Activated CD4-positive, alpha-beta T cell treated with anti-CD3 and anti-CD28 coated beads, Interleukin-2, Interleukin-4, amounts not matched to agents 100 ng/mL and 50 ng/mL, durations not matched to agents 16 hours and 8 hours (primary cell): ENCODE measurements at regions not wholly inside any gene's neighbourhood (a gene's known extent, or its start where the extent isn't known, plus 50 kb on each side); places are given as distances from the start of the nearest gene placed in this dataset.

Experiments used
- DNase-seq: peaks from one replicate; pipeline ENCODE4 v3.0.0-alpha.2; 2020; ENCODE audit warnings: low spot score

DNA sequence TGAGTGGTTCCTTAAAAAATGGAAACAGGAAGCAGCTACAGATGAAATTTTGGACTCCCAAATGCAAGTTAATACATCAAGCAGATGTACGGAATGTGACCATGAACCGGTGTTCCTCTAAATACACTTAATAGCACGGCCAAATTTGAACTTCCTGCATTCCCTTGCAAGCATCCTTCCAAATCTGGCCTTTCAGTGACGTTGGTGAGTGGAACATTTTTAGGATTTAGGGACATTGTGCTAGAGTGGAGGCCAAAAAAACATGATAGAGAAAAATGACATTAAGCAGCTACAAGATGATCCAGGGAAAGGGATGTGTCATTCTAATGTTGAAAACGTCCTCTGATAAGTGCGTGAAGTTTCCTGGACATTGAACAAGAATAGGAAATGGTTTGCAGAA lies 62.1 kb downstream of the CTAGE1 start:
- no peak for DNase-seq

DNA sequence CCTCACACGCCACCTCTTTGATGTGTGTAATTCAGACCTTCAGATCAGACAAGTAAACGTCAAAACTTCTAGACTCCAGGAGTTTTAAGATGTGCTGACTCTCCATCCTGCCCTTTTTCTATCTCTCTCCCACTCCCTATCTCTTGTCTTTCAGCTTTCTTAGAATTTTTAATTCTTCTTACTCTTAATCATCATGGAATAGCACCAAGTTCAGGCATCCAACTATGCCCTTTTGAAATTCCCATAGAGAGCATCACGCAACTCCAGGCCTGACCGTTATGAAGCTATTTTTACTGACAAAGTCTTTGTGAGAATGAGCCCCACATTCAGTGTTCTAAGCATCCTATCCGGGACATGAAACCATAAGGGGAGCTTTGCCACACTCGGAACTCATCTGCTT lies 62.6 kb downstream of the CTAGE1 start:
- no peak for DNase-seq

DNA sequence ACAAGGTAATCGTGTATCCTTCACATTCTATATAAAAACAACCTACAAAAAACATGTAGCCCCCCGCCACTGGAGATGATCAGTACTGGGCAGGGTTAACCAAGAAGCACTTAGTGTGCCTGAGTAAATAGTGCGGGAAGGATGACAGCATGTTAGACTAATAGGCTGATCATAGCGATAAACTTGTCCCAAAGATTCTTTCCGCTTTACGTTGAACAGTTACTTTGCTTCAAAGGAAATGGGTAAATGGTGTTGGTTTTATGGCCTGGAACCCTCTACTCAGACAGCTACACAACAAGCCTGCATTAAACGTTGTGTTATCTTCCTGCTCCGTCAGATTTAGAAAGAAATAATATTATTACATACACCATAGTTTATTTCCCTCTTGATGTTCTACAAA lies 67.7 kb downstream of the CTAGE1 start:
- no peak for DNase-seq

DNA sequence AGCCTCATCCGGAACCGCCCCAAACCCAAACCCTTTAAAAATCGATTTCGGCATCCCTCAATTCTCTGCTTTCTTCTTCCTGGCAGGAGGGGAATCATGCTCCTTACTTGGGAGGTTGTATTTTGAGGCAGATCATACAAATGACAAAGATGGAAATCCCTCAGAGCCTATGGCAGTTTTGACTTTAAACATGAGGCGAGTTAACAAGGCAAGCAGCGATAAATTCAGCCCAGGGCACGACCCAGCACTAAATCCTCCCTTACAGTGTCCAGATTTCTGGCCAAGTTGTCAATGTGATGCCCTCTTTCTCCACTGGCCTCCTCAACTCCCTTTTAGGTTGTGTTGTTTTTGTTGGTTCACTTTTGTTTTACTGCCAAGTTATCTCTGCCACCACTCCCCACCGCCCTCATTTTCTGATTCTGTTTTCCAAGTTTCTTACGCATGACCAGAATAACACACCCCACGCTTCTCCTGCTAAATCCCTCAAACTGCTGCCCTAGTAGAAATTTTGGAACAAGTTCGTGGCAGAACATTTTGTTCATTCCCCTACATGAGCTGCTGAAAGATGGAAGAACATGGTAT lies 68.3 kb downstream of the CTAGE1 start:
- no peak for DNase-seq

DNA sequence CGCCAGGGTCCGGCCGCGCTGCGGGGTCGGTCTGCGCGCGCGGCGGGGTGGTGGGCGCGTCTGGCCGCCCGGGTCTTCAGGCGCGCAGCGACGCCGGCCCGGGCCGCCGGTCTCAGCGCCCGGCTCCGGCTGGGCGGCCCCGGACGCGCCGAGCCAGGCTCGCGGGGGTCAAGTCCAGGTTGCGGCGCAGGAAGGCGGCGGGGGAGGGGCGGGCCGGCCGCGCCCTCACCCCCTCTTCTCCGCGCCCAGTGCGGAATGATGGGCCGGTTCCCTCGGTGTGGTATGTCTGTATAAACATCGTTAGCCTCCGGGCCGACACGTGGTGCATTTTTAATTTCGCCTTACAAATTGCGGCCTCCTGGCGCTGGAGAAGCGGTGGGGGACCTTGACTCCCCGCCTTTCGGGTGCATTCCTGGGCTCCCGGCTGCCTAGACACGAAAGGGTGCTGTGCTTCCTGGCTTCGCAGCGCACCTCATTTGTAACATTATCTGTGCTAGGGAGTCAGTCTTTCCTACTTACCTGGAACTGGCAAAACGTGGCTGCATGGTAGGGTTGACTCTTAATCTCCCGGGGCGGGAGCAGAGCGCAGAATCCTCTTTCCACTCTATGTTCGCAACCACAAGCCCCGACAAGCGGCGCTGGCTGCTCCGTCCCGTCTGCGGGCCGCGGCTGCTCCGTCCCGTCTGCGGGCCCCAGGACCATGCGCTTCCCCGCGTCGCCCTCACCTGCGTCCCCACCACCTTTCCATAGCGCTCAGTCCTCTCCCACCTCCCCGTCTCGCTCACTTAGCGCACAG lies 69.0 kb downstream of the CTAGE1 start:
- no peak for DNase-seq

DNA sequence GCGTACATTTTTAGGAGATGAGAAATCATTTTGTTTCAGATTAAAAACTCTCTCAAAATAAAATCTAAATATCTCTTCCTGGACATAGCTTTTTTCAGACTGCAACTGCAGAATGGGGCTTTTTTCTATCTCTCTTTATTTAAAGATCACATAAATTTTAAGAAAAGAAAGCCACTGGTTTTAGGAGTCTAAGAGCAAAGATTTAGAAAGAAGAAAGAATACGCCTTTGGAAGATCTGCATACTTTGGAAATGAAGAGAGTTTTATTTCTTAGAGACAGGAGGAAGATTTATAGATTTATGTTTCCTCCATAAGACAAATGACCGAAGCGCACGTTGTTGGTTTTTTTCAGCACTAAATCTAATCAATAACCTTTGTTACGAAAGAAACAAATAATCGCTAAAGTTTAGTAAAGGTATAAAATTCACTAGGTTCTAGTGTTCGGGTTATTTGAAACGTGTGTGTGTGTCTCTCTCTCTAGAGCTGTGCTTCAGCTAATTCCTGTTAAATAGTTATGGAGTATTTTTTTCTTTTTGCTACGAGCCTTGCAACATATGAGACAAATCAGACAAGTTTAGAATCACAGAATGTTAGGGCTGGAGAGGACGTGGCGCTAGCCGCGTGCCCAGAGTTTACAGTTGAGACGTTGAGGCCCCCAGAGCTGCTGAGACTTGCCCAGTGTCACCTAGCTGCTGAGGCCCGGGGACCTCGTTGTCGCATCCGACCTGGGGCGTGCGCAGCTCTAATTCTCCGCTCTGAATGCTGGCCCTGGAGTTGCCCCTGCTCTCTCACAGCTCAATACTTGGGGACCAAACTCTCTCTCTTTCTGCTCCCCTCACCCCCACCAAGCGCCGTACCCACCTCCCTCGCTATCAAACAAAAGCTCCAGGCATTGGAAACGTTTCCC lies 69.9 kb downstream of the CTAGE1 start:
- DNase-seq = no peak

DNA sequence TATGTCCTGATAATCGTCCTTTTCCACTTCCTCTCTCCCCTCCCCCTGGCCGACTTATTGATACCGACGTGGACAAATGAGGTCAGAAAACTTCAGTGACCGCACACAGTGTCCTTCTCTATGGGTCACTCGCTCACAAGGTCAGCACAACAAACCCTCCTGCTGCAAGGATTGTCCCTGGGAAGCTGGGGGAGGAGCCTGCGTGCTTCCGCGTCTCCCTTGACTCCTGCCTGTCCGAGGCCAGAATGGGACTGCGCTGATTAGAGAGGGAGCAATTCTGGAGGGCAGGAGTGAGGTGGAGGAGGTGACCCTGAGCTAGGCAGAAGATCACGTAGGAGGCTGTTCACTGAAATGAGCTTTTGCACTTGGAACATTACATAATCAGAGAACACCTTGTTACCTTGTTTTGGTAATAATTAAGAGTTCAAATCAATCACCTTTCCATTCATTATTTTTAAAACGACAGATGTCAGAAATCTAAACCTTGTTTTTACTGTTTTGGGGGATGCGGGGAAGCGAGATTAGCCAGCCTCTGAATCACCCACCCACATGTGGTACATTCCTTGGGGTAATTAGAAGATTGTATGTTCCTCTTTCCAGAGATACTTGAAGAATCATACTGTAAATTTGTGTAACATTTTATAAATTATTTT lies 70.6 kb downstream of the CTAGE1 start:
- no peak for DNase-seq

DNA sequence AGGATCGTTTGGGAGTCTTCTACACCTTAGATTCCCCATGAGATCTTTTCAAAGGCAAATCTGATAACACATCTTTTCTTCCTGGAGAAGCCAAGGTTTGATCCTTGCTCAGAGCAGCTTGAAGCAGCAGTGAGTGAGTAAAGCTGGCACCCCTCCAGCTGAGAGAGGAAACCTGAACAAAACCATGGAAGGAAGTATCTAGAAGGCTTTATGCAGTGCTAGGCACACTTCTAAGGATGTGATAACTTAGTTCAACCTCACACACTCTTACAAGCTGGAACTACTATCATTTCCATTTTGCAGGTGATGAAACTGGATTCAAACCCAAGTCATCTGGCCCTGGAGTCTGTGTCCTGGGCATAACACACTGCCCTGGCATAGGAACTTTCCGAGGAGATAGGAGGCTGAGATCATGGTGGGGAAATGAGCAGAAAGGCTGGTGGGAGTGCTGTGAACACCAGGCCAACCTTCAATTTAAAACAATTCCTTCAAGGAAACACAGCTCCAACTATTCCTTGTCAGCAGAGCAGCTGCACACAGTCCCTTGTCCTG lies 71.2 kb downstream of the CTAGE1 start:
- no peak for DNase-seq

DNA sequence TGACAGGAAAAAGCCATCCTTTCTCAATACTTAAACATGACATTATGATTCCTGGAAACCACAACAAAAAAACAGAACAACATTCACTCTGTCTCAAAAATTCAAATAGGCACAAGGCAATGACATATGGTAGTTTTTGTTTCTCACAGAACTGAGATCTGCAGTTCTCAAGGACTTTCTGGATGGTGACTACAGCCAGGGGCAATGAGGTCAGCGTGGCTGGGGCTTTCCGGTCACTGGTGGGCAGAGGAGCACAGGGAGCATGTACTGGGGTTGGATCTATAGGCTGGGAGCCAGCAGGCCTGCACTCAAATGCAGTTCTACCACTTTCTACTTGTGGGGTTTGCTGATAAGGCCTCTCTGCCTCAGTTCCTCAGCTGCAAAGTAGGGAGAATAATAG lies 72.0 kb downstream of the CTAGE1 start:
- no peak for DNase-seq

DNA sequence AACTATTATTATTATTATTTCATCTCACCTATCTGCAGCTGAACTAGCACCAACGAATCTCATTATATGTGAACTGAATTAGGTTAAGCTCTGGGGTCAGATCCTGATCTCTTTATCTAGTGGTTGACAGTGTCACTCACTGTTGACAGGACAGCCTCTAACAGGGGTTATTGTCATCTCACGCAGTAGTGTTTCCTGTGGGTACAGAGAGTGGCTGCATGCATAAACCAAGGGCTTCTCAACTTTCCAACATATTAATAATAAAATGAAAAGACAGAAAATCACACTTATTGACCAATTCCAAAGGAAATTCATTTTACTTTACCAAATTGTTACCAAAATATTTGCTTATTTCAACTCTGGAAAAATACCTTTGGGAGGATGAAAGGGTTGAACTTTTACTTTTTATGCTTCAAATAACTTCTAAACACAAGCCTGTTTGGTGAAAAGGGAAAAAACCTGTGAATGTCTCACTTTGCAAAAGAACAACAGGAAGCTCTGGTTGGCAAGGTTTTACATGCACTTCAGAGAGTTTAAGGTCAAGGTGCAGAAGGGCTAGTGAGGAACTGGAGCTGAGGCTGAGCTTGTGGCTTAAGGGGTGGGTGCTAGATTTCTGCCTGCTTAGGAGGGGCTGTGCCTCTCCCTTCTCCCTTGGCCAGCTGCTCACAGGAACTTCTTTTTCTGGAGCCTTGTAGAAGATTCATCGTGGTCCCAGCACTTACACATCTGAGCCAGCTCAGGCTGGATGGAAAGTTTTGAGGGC lies 72.6 kb downstream of the CTAGE1 start:
- no peak for DNase-seq

DNA sequence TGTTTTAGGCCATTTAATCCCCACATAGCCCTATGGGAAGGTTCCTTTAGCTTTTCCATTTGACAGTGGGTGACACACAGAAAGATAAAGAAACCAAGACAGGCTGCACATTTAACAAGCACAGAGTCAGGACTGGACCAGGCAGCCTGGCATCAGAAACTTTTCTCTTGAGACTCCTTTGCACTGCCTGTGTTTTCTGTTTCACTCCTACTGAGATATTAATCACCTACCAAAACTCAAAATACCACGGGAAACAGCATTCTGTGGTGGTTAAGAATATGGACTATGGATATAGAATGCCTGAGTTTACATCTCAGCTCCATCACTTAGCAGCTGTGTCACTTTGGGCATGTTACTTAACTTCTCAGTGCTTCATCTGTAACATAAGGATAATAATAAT lies 73.3 kb downstream of the CTAGE1 start:
- DNase-seq = no peak

DNA sequence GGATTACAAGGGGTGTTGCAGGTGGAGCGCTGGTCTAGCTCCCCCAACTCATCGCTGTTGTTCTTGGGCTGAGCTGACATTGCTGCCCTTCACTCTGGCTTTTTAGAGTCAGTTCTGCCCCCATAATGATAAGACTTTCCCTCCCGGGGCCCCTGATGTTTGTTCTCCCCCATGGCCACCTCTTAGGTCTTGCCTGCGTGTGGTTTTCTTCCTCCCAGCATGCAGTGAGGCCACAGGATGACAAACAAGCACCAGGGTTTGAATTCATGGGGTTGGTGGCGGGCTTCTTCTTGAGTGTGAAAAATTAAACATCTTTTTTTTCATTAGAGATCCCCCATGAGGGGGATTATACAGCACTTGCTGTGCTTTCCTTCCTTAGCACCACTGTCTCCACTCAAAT lies 74.1 kb downstream of the CTAGE1 start:
- no peak for DNase-seq

DNA sequence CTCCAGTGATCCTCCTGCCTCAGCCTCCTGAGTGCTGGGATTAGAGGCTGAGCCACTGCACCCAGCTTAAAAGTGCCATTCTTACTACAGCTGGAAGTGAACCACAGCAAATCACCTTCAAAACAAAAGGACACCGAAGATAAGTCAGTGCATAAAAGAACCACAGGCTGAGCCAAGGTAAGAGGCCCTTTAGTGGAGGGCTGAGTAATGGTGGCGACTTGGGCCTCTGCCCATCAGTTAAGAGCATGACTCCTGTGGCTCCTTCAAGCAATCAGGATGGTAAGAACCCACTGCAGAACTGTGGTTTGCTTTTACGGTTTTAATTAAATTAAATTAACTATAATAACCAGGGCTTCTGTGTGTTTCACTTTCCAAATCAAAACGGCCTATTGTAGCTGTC lies 75.1 kb downstream of the CTAGE1 start:
- no peak for DNase-seq

DNA sequence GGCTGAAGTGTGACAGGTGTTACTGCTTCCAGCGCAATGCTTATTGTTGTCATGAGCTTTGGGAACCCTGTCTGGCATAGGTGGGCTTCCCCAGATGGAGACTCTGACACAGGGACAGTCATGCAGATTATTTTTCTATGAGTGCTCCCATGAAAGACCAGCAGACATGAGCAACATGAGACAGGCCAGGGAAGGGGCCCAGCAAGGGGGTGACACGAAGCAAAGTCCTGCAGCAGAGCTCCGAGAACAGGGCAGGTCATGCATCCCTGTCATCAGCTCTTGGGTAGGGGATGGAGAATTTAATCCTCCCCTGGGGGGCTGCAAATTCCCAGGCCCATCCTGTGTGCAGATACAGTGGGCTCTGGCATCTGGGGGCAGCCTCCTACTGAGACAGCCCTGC lies 77.4 kb downstream of the CTAGE1 start:
- no peak for DNase-seq

DNA sequence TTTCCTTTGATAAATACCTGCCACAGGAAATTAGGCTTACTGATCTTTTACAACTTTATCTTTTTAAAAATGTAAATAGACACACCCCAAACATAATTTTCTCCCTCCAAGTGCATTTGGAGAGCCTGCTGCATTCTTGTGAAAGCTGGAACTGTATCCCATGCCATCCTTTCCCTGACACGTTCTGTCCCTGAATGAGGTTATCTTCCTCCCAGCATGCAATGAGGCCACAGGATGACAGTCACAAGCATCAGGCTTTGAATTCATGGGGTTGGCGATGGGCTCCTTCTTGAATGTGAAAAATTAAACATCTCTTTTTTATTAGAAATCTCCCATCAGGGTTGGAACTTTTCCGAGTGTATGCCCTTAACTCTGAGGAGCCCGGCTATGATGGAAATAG lies 77.8 kb downstream of the CTAGE1 start:
- DNase-seq = no peak

DNA sequence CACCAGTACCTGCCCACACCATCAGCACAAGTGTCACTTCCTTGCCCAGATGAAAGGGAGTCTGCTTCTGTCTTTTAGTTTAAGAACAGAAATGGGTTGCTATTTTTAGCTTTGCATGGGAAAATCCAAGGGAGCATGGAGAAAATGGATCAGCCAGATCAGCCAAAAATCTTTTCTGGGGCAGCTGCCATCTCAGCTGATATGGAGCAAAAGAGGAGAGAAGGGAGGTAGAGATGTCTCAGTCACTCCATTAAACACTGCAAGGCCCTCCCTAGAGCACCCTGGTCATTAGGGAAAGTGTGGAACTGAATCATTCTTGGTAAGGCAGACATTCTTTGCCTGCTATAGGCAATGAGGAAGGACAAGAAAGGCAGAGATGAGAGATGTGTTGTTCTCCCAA lies 79.9 kb downstream of the CTAGE1 start:
- no peak for DNase-seq

DNA sequence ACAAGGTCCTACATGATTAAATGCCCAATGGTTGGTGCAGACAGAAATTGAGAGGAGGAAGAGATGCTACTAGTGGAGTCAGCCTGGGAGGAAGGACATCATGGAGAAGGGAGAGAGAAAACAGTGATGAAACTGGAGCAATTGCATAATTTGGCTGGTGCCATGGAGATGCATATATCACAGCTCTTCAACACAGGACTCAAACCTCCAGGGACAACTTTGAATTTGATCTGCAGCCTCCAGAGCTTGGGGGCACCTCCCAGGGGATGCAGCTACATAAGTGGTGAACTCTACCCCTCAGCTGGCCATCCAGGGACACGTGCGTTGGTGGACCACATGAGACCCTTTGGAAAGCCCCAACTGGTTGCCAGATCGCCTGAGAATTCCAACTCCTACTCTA lies 80.4 kb downstream of the CTAGE1 start:
- no peak for DNase-seq

DNA sequence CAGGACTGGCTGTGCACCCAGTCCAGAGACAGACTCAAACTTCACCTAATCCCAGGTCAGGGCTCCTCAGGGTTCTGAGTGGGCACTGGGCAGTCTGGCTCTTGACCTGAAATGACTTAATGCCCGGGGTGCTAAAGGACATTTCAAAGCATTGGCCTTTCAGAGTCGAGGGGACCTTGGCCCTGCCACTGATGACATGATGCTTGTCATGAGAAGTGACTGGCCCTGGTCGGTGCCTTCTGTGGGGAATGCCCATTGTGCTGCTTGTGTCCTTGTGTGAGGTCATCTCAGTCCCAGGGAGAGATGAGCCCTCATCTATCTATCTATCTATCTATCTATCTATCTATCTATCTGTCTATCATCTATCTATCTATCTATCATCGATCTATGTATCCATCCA lies 81.3 kb downstream of the CTAGE1 start:
- no peak for DNase-seq

DNA sequence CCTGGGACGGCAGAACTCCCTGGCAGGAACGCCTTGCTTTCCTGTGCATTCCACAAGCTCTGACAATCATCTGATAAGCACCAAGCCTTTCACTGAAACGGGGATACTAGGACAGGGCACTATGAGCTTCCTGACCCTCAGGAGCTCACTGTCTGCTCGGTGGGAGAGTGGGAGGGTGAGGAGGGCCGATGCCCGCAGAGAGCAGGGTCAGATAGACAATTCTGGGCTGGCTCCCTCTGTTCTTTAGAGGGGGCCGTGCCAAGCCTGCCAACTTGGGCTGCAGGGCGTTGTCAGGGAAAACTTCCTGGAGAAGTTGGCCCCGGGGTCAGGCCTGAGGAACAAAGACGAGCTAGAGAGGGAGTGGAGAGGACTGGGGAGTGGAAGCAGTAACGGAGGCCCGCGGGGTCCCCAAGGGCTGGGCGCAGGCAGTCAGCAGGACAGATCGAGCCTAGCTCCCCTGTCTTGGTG lies 82.0 kb downstream of the CTAGE1 start:
- no peak for DNase-seq

DNA sequence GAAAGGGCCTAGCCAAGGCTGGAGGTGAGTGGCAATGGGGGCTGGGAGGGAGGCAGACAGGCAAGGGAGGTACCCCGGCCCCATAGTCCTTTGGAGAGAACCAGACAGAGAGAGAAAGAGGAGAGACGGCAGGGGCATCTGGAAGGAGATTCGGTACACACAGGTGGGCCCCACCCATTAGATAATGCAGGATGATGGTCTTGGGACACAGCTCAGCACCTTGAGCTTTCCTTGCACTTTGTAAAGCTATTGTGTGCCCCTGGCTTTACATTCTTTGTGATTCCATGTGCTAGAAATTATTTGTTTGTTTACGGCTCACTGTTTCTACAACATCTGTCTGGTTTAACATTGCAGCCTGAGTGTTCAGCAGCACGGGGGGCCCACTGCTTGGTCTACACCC lies 83.1 kb downstream of the CTAGE1 start:
- no peak for DNase-seq

DNA sequence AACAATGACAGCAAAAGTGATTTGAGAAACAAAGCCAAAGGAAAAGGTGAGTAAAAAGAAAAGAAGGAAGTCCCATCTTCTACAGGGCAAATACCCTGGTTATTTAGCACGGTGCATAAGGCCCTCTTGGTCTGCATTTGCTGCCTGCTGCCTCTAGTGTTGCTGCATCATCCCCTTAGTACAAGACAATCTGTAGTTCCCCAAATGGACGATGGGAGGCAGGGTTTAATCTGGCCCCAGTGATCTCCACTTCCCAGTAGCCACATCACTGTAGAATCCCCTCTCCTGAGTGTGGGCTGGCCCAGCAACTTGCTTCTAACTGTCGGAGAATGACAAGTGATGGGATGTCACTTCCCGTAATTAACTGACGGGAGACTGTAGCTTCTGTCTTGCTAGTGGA lies 85.1 kb downstream of the CTAGE1 start:
- no peak for DNase-seq
